ENCODE measurements at regions not wholly inside any gene's neighbourhood (a gene's known extent, or its start where the extent isn't known, plus 50 kb on each side); places are given as distances from the start of the nearest gene placed in this dataset.

GRCh38 chr22:49518436-49518970 is 309.2 kb downstream of the BRD1 start:
- no peak for TF ChIP-seq EZH2 (IDR thresholded peaks at IDR 0.05)
- no peak for TF ChIP-seq POLR2AphosphoS5 (IDR thresholded peaks at IDR 0.05; ENCODE audit: borderline replicate concordance, low read depth, low read length)
- TF ChIP-seq FOXP2 (optimal IDR thresholded peaks at IDR 0.05; ENCODE audit: control extremely low read depth, extremely low read length, insufficient read depth): no peak
